WTC11 (cell line): ENCODE measurements at regions not wholly inside any gene's neighbourhood (a gene's known extent, or its start where the extent isn't known, plus 50 kb on each side); places are given as distances from the start of the nearest gene placed in this dataset.

ENCODE experiments used
- ATAC-seq: fragments of 200-7000 bp; cut with Tn5 transposase; 2 replicates; pipeline ENCODE4 v1.10.0; 2021; ENCODE audit warnings: mild to moderate bottlenecking, moderate library complexity
- CTCF ChIA-PET: fragments of 300-600 bp; sonication (Branson Sonifier 250); formaldehyde crosslinking; loops from one replicate; lab custom pipeline; 2021; ENCODE audit warnings: antibody characterized with exemption; lab: Charles Lee
- POLR2A ChIA-PET: fragments of 350-600 bp; sonication (Branson Sonifier 250); formaldehyde crosslinking; loops from one replicate; lab custom pipeline; 2021; ENCODE audit warnings: antibody characterized with exemption; lab: Charles Lee
- DNase-seq: peaks from one replicate; pipeline ENCODE4 v3.0.0; 2021; ENCODE audit warnings: low spot score
- H3K27ac Mint-ChIP-seq: 2 replicates; pipeline ENCODE4 v1.8.0; 2021; ENCODE audit warnings: mixed read lengths
- H3K27me3 Mint-ChIP-seq: 2 replicates; pipeline ENCODE4 v1.8.0; 2021; ENCODE audit warnings: low read depth, mild to moderate bottlenecking, moderate library complexity, mixed read lengths
- H3K36me3 Mint-ChIP-seq: 2 replicates; pipeline ENCODE4 v1.8.0; 2021; ENCODE audit warnings: mixed read lengths
- H3K4me1 Mint-ChIP-seq: 2 replicates; pipeline ENCODE4 v1.8.0; 2022; ENCODE audit warnings: mixed read lengths
- H3K4me3 Mint-ChIP-seq: 2 replicates; pipeline ENCODE4 v1.8.0; 2021; ENCODE audit warnings: mild to moderate bottlenecking, moderate library complexity, mixed read lengths
- H3K9me3 Mint-ChIP-seq: 2 replicates; pipeline ENCODE4 v1.8.0; 2021; ENCODE audit warnings: mixed read lengths
- E2F1 ChIP-seq: sonication (generic); formaldehyde crosslinking; IDR thresholded peaks from 2 replicates; pipeline ENCODE4 v1.8.0; 2022; ENCODE audit warnings: mild to moderate bottlenecking, missing genetic modification reagents
- E2F4 ChIP-seq: sonication (generic); formaldehyde crosslinking; IDR thresholded peaks from 2 replicates; pipeline ENCODE4 v1.8.1; 2022; ENCODE audit warnings: low read depth, mild to moderate bottlenecking, moderate library complexity, missing genetic modification reagents, borderline replicate concordance
- ELF4 ChIP-seq: sonication (generic); formaldehyde crosslinking; IDR thresholded peaks from 2 replicates; pipeline ENCODE4 v1.8.1; 2022; ENCODE audit warnings: low read depth, mild to moderate bottlenecking, moderate library complexity, missing genetic modification reagents
- ERG ChIP-seq: fragments of 250-450 bp; sonication (Bioruptor Pico); IDR thresholded peaks from 2 replicates; pipeline ENCODE4 v1.8.0; 2021; ENCODE audit warnings: mild to moderate bottlenecking
- FOXP4 ChIP-seq: sonication (generic); formaldehyde crosslinking; IDR thresholded peaks from 2 replicates; pipeline ENCODE4 v1.8.0; 2022; ENCODE audit warnings: mild to moderate bottlenecking, missing genetic modification reagents
- JUN ChIP-seq: sonication (generic); formaldehyde crosslinking; IDR thresholded peaks from 2 replicates; pipeline ENCODE4 v1.8.0; 2023; ENCODE audit warnings: mild to moderate bottlenecking, missing genetic modification reagents
- MYBL2 ChIP-seq: sonication (generic); formaldehyde crosslinking; IDR thresholded peaks from 2 replicates; pipeline ENCODE4 v1.8.1; 2023; ENCODE audit warnings: mild to moderate bottlenecking, moderate library complexity, missing genetic modification reagents
- NFE2L1 ChIP-seq: sonication (generic); formaldehyde crosslinking; IDR thresholded peaks from 2 replicates; pipeline ENCODE4 v1.8.1; 2023; ENCODE audit warnings: missing genetic modification reagents
- SOX15 ChIP-seq: fragments of 250-450 bp; sonication (Bioruptor Pico); IDR thresholded peaks from 2 replicates; pipeline ENCODE4 v1.9.0; 2021; ENCODE audit warnings: mild to moderate bottlenecking
- TCF7 ChIP-seq: sonication (generic); formaldehyde crosslinking; IDR thresholded peaks from 2 replicates; pipeline ENCODE4 v1.8.0; 2022; ENCODE audit warnings: mild to moderate bottlenecking, low read depth, missing genetic modification reagents, moderate library complexity
- TEAD4 ChIP-seq: sonication (generic); formaldehyde crosslinking; IDR thresholded peaks from 2 replicates; pipeline ENCODE4 v1.8.0; 2022; ENCODE audit warnings: mild to moderate bottlenecking, missing genetic modification reagents
- ZBTB21 ChIP-seq: sonication (generic); formaldehyde crosslinking; IDR thresholded peaks from 2 replicates; pipeline ENCODE4 v1.8.1; 2023; ENCODE audit warnings: mild to moderate bottlenecking, missing genetic modification reagents, borderline replicate concordance
- ZBTB43 ChIP-seq: sonication (generic); formaldehyde crosslinking; IDR thresholded peaks from 2 replicates; pipeline ENCODE4 v1.8.1; 2023; ENCODE audit warnings: mild to moderate bottlenecking, missing genetic modification reagents
- ZNF121 ChIP-seq: sonication (generic); formaldehyde crosslinking; IDR thresholded peaks from 2 replicates; pipeline ENCODE4 v1.8.0; 2023; ENCODE audit warnings: missing genetic modification reagents
- ZNF219 ChIP-seq: sonication (generic); formaldehyde crosslinking; IDR thresholded peaks from 2 replicates; pipeline ENCODE4 v1.8.0; 2023; ENCODE audit warnings: missing genetic modification reagents, mild to moderate bottlenecking, borderline replicate concordance
- ZNF263 ChIP-seq: sonication (generic); formaldehyde crosslinking; IDR thresholded peaks from 2 replicates; pipeline ENCODE4 v1.8.1; 2022; ENCODE audit warnings: low read depth, mild to moderate bottlenecking, moderate library complexity, missing genetic modification reagents
- ZNF423 ChIP-seq: fragments of 250-450 bp; sonication (Bioruptor Pico); IDR thresholded peaks from 2 replicates; pipeline ENCODE4 v2.1.2; 2022; ENCODE audit warnings: mild to moderate bottlenecking, moderate library complexity

- TF ChIP-seq FOXP4 (CRISPR knock-in tag) (no peak), TEAD4 (CRISPR knock-in tag) (no peak)
Observed at GRCh38 chr9:86470326-86470725, 116.1 kb upstream of the TUT7 start (continued).

- Mint-ChIP-seq H3K9me3 (peaks cover 3% of the 10 kb centered on the region; the same call in 1 of the 2 replicates), H3K4me1 (peaks cover 2% of the 10 kb centered on the region; the same call in 1 of the 2 replicates), H3K27me3 (peaks cover 5% of the 10 kb centered on the region; the same call in 1 of the 2 replicates), H3K4me3 (no peak overlapping the region), H3K27ac (no peak overlapping the region), H3K36me3 (no peaks in the 10 kb centered on the region)
- POLR2A ChIA-PET = no interaction called here
- DNase-seq (no peak), ATAC-seq (no peak)
- TF ChIP-seq ERG (CRISPR knock-in tag) = no peak
- no peak for TF ChIP-seq ZNF423
- TF ChIP-seq ZBTB21 (CRISPR knock-in tag) = no peak
- TF ChIP-seq JUN (CRISPR knock-in tag) = no peak
- TF ChIP-seq ZNF219 (CRISPR knock-in tag) = no peak
- TF ChIP-seq E2F4 (CRISPR knock-in tag) = no peak
- no peak for TF ChIP-seq ZBTB43 (CRISPR knock-in tag)
- TF ChIP-seq ZNF121 = no peak
- no peak for TF ChIP-seq TCF7 (CRISPR knock-in tag)
- no peak for TF ChIP-seq ZNF263 (CRISPR knock-in tag)
- no peak for TF ChIP-seq MYBL2
- no peak for TF ChIP-seq FOXP4 (CRISPR knock-in tag)
- no peak for TF ChIP-seq SOX15 (CRISPR knock-in tag)
- no peak for TF ChIP-seq E2F1 (CRISPR knock-in tag)
- no peak for TF ChIP-seq ELF4 (CRISPR knock-in tag)
- no peak for TF ChIP-seq NFE2L1 (CRISPR knock-in tag)
- CTCF ChIA-PET = interaction anchor here (1.1 kb wide), 1 partner anchor 36 kb away, joined by 3 read pairs; no protein-coding TSS in a partner anchor
Observed at GRCh38 chr9:86469476-86470250, 115.5 kb upstream of the TUT7 start.
